ENCODE measurements at regions not wholly inside any gene's neighbourhood (a gene's known extent, or its start where the extent isn't known, plus 50 kb on each side); places are given as distances from the start of the nearest gene placed in this dataset.

- no peaks in the 10 kb centered on the region for H3K4me1 Mint-ChIP-seq
- H3K9me3 Mint-ChIP-seq, result no peaks in the 10 kb centered on the region
- no peak for ATAC-seq (ENCODE audit: low read depth)
- DNase-seq, result no peak
- H3K4me3 Mint-ChIP-seq, result no peak overlapping the region
- H3K36me3 Mint-ChIP-seq, result no peaks in the 10 kb centered on the region
- POLR2A ChIA-PET, result no interaction called here
- H3K27ac Mint-ChIP-seq, result no peak overlapping the region
- peaks cover 2% of the 10 kb centered on the region for H3K27me3 Mint-ChIP-seq
Observed at GRCh38 chr4:84441758-84442377, 57.2 kb downstream of the NKX6-1 start.

DNA sequence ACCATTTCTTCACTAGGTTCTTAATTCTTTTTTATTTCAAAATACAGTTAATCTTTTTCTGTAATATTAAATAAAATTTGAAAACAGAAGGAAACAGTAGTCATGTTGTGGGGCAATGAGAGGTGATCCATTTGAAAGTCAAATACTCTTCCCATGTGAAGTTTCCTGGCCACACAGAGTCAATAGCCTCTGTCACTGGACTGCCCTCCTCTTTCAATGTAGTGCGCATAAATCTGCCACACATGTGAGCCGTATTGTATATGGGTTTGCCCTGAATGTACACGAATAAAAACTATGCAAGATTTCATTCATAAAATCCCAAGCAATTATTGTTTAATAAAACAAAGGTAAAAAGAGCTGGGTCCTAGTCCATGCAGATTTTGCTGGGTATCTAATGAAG lies 59.1 kb downstream of the NKX6-1 start:
- Mint-ChIP-seq H3K4me3 (no peak overlapping the region), H3K9me3 (no peaks in the 10 kb centered on the region), H3K4me1 (no peaks in the 10 kb centered on the region), H3K27me3 (peaks cover 2% of the 10 kb centered on the region), H3K27ac (no peak overlapping the region), H3K36me3 (no peaks in the 10 kb centered on the region)
- POLR2A ChIA-PET, result no interaction called here
- DNase-seq (no peak), ATAC-seq (ENCODE audit: low read depth) (no peak)

GRCh38 chr4:84436812-84437211 lies 62.3 kb downstream of the NKX6-1 start:
- H3K27me3 Mint-ChIP-seq, result no peaks in the 10 kb centered on the region
- H3K4me1 Mint-ChIP-seq, result no peaks in the 10 kb centered on the region
- no peaks in the 10 kb centered on the region for H3K36me3 Mint-ChIP-seq
- ATAC-seq (ENCODE audit: low read depth) (no peak), DNase-seq (no peak)
- H3K9me3 Mint-ChIP-seq, result no peaks in the 10 kb centered on the region
- H3K4me3 Mint-ChIP-seq, result no peak overlapping the region
- POLR2A ChIA-PET, result no interaction called here
- H3K27ac Mint-ChIP-seq, result no peak overlapping the region

DNA sequence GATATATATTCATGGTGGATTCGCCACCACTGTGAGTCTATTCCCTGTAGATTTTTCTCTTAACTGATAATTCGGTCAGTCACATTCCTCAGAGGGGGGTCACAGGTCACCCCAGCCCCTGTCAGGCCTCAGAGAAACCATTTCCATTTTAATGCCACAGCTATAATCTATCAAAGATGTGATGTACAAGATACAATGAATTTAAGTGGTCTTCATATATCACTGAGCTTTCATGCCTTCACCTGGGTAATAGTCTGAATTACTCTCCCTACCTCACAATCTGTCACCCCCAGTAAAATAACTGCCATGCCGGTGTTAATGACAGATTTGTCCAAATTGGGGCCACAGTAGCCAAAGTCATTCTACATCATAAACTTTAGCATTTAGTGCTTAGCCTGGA lies 64.7 kb downstream of the NKX6-1 start:
- no peak overlapping the region for H3K27ac Mint-ChIP-seq
- no peaks in the 10 kb centered on the region for H3K36me3 Mint-ChIP-seq
- no peak overlapping the region for H3K4me3 Mint-ChIP-seq
- H3K27me3 Mint-ChIP-seq, result no peaks in the 10 kb centered on the region
- no peaks in the 10 kb centered on the region for H3K9me3 Mint-ChIP-seq
- ATAC-seq (ENCODE audit: low read depth) (no peak), DNase-seq (no peak)
- no peaks in the 10 kb centered on the region for H3K4me1 Mint-ChIP-seq
- POLR2A ChIA-PET, result no interaction called here

GRCh38 chr4:84433633-84434222 lies 65.4 kb downstream of the NKX6-1 start:
- Mint-ChIP-seq H3K27me3 (no peaks in the 10 kb centered on the region), H3K9me3 (no peaks in the 10 kb centered on the region), H3K4me1 (no peaks in the 10 kb centered on the region), H3K27ac (no peak overlapping the region), H3K4me3 (no peak overlapping the region), H3K36me3 (no peaks in the 10 kb centered on the region)
- ATAC-seq (ENCODE audit: low read depth), result no peak
- POLR2A ChIA-PET, result no interaction called here
- no peak for DNase-seq

- no peak for ATAC-seq (ENCODE audit: low read depth)
- Mint-ChIP-seq H3K4me3 (no peak overlapping the region), H3K27ac (no peak overlapping the region), H3K9me3 (no peaks in the 10 kb centered on the region), H3K36me3 (no peaks in the 10 kb centered on the region), H3K4me1 (no peaks in the 10 kb centered on the region), H3K27me3 (no peaks in the 10 kb centered on the region)
- no peak for DNase-seq
- POLR2A ChIA-PET, result no interaction called here
Observed at GRCh38 chr4:84432713-84433112, 66.4 kb downstream of the NKX6-1 start.

DNA sequence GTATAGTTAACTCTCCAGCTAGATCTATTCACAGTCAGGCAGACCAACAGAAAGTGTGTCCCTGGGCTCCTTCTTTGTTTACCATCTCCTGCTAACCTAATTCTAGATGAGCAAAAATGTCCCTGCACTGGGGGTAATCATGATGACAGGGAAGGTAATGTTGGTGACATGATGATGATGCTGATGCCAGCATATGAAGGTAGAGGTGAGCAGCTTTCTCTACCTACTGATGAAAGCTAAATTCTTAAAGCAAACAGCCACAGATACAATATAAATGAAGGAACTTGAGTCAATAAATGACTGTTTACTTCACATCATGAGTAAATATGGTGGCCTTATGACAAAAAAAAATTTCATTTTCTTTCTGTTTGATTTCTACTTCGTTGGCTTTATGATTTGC lies 78.5 kb downstream of the NKX6-1 start:
- H3K27ac Mint-ChIP-seq, result no peak overlapping the region
- no peaks in the 10 kb centered on the region for H3K36me3 Mint-ChIP-seq
- peaks cover 2% of the 10 kb centered on the region for H3K9me3 Mint-ChIP-seq
- POLR2A ChIA-PET, result no interaction called here
- no peaks in the 10 kb centered on the region for H3K4me1 Mint-ChIP-seq
- DNase-seq (no peak), ATAC-seq (ENCODE audit: low read depth) (no peak)
- no peak overlapping the region for H3K4me3 Mint-ChIP-seq
- H3K27me3 Mint-ChIP-seq, result no peaks in the 10 kb centered on the region

- H3K27me3 Mint-ChIP-seq, result no peaks in the 10 kb centered on the region
- no peaks in the 10 kb centered on the region for H3K9me3 Mint-ChIP-seq
- H3K4me3 Mint-ChIP-seq, result no peak overlapping the region
- H3K36me3 Mint-ChIP-seq, result no peaks in the 10 kb centered on the region
- POLR2A ChIA-PET, result no interaction called here
- DNase-seq (no peak), ATAC-seq (ENCODE audit: low read depth) (no peak)
- H3K4me1 Mint-ChIP-seq, result no peaks in the 10 kb centered on the region
- no peak overlapping the region for H3K27ac Mint-ChIP-seq
Observed at GRCh38 chr4:84419201-84419600, 79.9 kb downstream of the NKX6-1 start.

GRCh38 chr4:84417997-84418709 lies 80.9 kb downstream of the NKX6-1 start:
- no peak overlapping the region for H3K27ac Mint-ChIP-seq
- ATAC-seq (ENCODE audit: low read depth) (no peak), DNase-seq (no peak)
- no peak overlapping the region for H3K4me3 Mint-ChIP-seq
- no peaks in the 10 kb centered on the region for H3K4me1 Mint-ChIP-seq
- no peaks in the 10 kb centered on the region for H3K9me3 Mint-ChIP-seq
- POLR2A ChIA-PET, result no interaction called here
- no peaks in the 10 kb centered on the region for H3K36me3 Mint-ChIP-seq
- H3K27me3 Mint-ChIP-seq, result no peaks in the 10 kb centered on the region

DNA sequence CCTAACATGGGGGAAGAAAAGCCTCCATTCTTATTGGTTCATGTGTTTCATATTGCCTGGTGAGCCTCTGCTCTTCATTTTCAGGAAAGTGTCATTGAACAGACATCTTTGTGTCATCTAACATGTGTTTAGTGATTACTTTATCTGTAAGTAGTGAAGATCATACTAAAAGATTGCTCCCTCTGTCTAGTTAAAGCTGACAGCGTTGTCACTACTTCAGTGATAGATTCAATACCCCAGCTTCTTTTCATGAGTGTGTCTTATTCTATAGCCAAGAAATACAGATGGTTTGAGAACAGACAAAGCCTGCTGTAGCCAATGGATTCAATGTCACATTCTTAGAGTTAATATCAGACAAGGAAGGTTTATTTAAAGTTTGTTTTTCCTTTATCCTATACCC lies 85.1 kb downstream of the NKX6-1 start:
- no peak for DNase-seq
- ATAC-seq (ENCODE audit: low read depth), result no peak
- no peaks in the 10 kb centered on the region for H3K9me3 Mint-ChIP-seq
- H3K4me1 Mint-ChIP-seq, result no peaks in the 10 kb centered on the region
- POLR2A ChIA-PET, result no interaction called here
- no peak overlapping the region for H3K4me3 Mint-ChIP-seq
- no peaks in the 10 kb centered on the region for H3K36me3 Mint-ChIP-seq
- no peak overlapping the region for H3K27ac Mint-ChIP-seq
- no peaks in the 10 kb centered on the region for H3K27me3 Mint-ChIP-seq

GRCh38 chr4:84413480-84413879 lies 85.6 kb downstream of the NKX6-1 start:
- DNase-seq (no peak), ATAC-seq (ENCODE audit: low read depth) (no peak)
- POLR2A ChIA-PET, result no interaction called here
- Mint-ChIP-seq H3K27me3 (no peaks in the 10 kb centered on the region), H3K4me1 (no peaks in the 10 kb centered on the region), H3K4me3 (no peak overlapping the region), H3K9me3 (no peaks in the 10 kb centered on the region), H3K27ac (no peak overlapping the region), H3K36me3 (no peaks in the 10 kb centered on the region)

- Mint-ChIP-seq H3K27ac (no peak overlapping the region), H3K4me1 (no peaks in the 10 kb centered on the region), H3K9me3 (no peaks in the 10 kb centered on the region), H3K27me3 (no peaks in the 10 kb centered on the region), H3K4me3 (no peak overlapping the region), H3K36me3 (no peaks in the 10 kb centered on the region)
- ATAC-seq (ENCODE audit: low read depth) (no peak), DNase-seq (no peak)
- POLR2A ChIA-PET, result no interaction called here
Observed at GRCh38 chr4:84412062-84412461, 87.0 kb downstream of the NKX6-1 start.

- no peaks in the 10 kb centered on the region for H3K27me3 Mint-ChIP-seq
- H3K4me1 Mint-ChIP-seq, result no peaks in the 10 kb centered on the region
- no peaks in the 10 kb centered on the region for H3K36me3 Mint-ChIP-seq
- ATAC-seq (ENCODE audit: low read depth) (no peak), DNase-seq (no peak)
- no peaks in the 10 kb centered on the region for H3K9me3 Mint-ChIP-seq
- no peak overlapping the region for H3K27ac Mint-ChIP-seq
- no peak overlapping the region for H3K4me3 Mint-ChIP-seq
- POLR2A ChIA-PET, result no interaction called here
Observed at GRCh38 chr4:84407554-84408407, 91.3 kb downstream of the NKX6-1 start.

DNA sequence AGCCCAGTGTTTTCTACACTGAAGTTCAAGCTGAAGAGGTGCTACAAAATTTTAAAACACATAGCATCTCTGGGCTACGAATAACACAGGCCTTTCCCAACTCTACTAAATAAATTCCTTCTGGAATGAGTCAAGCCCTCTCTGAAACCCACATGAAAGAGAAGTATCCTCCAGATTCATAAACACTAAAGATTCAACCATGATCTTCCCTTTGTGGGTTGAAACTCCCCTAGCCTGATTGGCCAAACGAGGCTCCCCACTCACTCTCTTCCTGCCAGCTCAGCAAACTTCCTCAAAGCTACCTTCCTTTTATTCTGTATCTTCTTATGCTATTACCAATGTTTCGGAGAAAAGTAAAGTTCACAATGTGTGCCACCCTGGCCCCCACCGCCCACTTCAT lies 95.4 kb downstream of the NKX6-1 start:
- no peak overlapping the region for H3K4me3 Mint-ChIP-seq
- no peak for ATAC-seq (ENCODE audit: low read depth)
- no peaks in the 10 kb centered on the region for H3K9me3 Mint-ChIP-seq
- H3K27me3 Mint-ChIP-seq, result no peaks in the 10 kb centered on the region
- H3K27ac Mint-ChIP-seq, result no peak overlapping the region
- no peaks in the 10 kb centered on the region for H3K36me3 Mint-ChIP-seq
- H3K4me1 Mint-ChIP-seq, result no peaks in the 10 kb centered on the region
- no peak for DNase-seq
- POLR2A ChIA-PET, result no interaction called here
